Lower lobe of right lung (tissue), 2 donors: ENCODE measurements at regions not wholly inside any gene's neighbourhood (a gene's known extent, or its start where the extent isn't known, plus 50 kb on each side); places are given as distances from the start of the nearest gene placed in this dataset.

Experiments
- ATAC-seq, 2 donors: fragments of 200-7000 bp; cut with Tn5 transposase; one replicate each; pipeline ENCODE4 v1.9.1; 2020 to 2022; ENCODE audit warnings: mild to moderate bottlenecking in 2 of 2, moderate library complexity in 2 of 2
- DNase-seq: peaks from one replicate; pipeline ENCODE4 v3.0.0-alpha.2; 2020
- H3K27ac ChIP-seq: fragments of 200-600 bp; one replicate; pipeline ENCODE4 v1.8.0; 2022
- H3K27me3 ChIP-seq: fragments of 200-600 bp; one replicate; pipeline ENCODE4 v1.8.0; 2022; ENCODE audit warnings: low read depth
- H3K36me3 ChIP-seq: fragments of 200-600 bp; one replicate; pipeline ENCODE4 v1.8.0; 2022; ENCODE audit warnings: mild to moderate bottlenecking
- H3K4me1 ChIP-seq: fragments of 200-600 bp; one replicate; pipeline ENCODE4 v1.8.0; 2022
- H3K4me3 ChIP-seq: fragments of 200-600 bp; one replicate; pipeline ENCODE4 v1.8.0; 2022; ENCODE audit warnings: mild to moderate bottlenecking
- H3K9me3 ChIP-seq: fragments of 200-600 bp; one replicate; pipeline ENCODE4 v1.8.0; 2022
- intact Hi-C: fragments of 100-400 bp; cut with DNase I; formaldehyde crosslinking; loops from one replicate; pipeline ENCODE4 v1.11.0; 2022
- TF ChIP-seq, protein P1 (sequence below): fragments of 200-600 bp; IDR thresholded peaks from one replicate; pipeline ENCODE4 v1.8.0; 2022; ENCODE audit warnings: antibody characterized with exemption, mild to moderate bottlenecking
- donor health status: DM: no; HTN: yes; CAD: no; lungs with severe emphysema.

- Histone ChIP-seq H3K4me1 (peaks cover 31% of the 10 kb centered on the region), H3K4me3 (no peak overlapping the region), H3K9me3 (no peaks in the 10 kb centered on the region), H3K27me3 (no peaks in the 10 kb centered on the region), H3K27ac (peak overlapping the region; percentile 58), H3K36me3 (no peaks in the 10 kb centered on the region)
- DNase-seq: no peak
- TF ChIP-seq, protein P1, sequence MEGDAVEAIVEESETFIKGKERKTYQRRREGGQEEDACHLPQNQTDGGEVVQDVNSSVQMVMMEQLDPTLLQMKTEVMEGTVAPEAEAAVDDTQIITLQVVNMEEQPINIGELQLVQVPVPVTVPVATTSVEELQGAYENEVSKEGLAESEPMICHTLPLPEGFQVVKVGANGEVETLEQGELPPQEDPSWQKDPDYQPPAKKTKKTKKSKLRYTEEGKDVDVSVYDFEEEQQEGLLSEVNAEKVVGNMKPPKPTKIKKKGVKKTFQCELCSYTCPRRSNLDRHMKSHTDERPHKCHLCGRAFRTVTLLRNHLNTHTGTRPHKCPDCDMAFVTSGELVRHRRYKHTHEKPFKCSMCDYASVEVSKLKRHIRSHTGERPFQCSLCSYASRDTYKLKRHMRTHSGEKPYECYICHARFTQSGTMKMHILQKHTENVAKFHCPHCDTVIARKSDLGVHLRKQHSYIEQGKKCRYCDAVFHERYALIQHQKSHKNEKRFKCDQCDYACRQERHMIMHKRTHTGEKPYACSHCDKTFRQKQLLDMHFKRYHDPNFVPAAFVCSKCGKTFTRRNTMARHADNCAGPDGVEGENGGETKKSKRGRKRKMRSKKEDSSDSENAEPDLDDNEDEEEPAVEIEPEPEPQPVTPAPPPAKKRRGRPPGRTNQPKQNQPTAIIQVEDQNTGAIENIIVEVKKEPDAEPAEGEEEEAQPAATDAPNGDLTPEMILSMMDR: no peak
- peak; percentile 76 to 77 for ATAC-seq
- intact Hi-C loops: no loop called here
Measured at GRCh38 chr3:69500604-69501003, 114.7 kb upstream of the FRMD4B start.

- DNase-seq (peak; percentile 68), ATAC-seq (peak; percentile 90 to 95)
- TF ChIP-seq, protein P1: no peak
- no peaks in the 10 kb centered on the region for H3K27me3 ChIP-seq
- H3K36me3 ChIP-seq: no peaks in the 10 kb centered on the region
- H3K4me3 ChIP-seq: no peak overlapping the region
- H3K27ac ChIP-seq: peak overlapping the region; percentile 58
- no peaks in the 10 kb centered on the region for H3K9me3 ChIP-seq
- peaks cover 31% of the 10 kb centered on the region for H3K4me1 ChIP-seq
- intact Hi-C loops: no loop called here
Measured at GRCh38 chr3:69499899-69500421, 114.1 kb upstream of the FRMD4B start.

DNA sequence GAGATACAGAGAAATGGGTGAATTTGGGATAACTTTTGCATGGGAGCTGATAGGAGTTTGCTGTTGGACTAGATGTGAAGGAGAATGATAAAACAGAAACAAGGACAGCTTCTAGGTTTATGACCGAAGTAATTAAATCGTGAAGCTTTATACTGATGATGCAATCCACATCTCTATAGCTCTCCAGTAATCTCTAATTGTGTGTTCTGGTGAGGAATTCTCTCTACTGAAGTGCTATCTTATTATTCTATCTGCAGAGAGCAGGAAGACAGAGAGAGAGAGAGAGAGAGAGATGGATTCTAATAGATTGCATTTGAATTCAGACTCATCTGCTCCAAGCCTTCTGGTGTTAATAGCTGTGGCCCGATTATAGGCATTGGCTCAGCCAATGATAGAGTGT is 113.5 kb upstream of the FRMD4B start:
- DNase-seq (no peak), ATAC-seq (peak in 1 of 2 donors; percentile 16)
- intact Hi-C loops: no loop called here
- Histone ChIP-seq H3K4me1 (peaks cover 31% of the 10 kb centered on the region), H3K36me3 (no peaks in the 10 kb centered on the region), H3K27me3 (no peaks in the 10 kb centered on the region), H3K27ac (peak overlapping the region; percentile 58), H3K4me3 (no peak overlapping the region), H3K9me3 (no peaks in the 10 kb centered on the region)
- TF ChIP-seq, protein P1: no peak

GRCh38 chr3:69496856-69497255 is 111.0 kb upstream of the FRMD4B start:
- TF ChIP-seq, protein P1: no peak
- DNase-seq (no peak), ATAC-seq (no peak)
- intact Hi-C loops: no loop called here
- H3K27me3 ChIP-seq: no peaks in the 10 kb centered on the region
- no peak overlapping the region for H3K27ac ChIP-seq
- H3K9me3 ChIP-seq: no peaks in the 10 kb centered on the region
- no peaks in the 10 kb centered on the region for H3K36me3 ChIP-seq
- peaks cover 31% of the 10 kb centered on the region for H3K4me1 ChIP-seq
- H3K4me3 ChIP-seq: no peak overlapping the region

DNA sequence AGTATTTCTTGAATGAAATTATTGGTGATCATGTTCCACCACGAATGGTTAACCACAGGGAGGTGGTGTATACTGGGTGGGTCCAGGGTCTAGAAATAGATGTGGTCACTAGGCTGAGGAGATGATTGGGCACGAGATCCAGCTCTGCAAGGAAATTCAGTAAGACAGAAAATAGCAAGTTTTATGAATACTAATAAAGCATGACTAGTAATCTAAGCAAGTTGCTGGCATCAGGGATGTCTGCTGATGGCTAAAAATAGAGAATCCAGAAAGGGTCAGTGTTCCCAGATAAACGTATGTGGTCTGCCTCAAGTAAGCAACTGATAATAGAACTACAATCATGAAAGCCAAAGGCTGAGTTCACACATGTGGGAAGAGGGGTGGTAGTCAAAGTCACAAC is 108.3 kb upstream of the FRMD4B start:
- H3K36me3 ChIP-seq: no peaks in the 10 kb centered on the region
- H3K27me3 ChIP-seq: no peaks in the 10 kb centered on the region
- intact Hi-C loops: no loop called here
- H3K27ac ChIP-seq: no peak overlapping the region
- no peak overlapping the region for H3K4me3 ChIP-seq
- DNase-seq: no peak
- ATAC-seq: no peak
- peaks cover 4% of the 10 kb centered on the region for H3K4me1 ChIP-seq
- no peaks in the 10 kb centered on the region for H3K9me3 ChIP-seq
- TF ChIP-seq, protein P1: no peak

DNA sequence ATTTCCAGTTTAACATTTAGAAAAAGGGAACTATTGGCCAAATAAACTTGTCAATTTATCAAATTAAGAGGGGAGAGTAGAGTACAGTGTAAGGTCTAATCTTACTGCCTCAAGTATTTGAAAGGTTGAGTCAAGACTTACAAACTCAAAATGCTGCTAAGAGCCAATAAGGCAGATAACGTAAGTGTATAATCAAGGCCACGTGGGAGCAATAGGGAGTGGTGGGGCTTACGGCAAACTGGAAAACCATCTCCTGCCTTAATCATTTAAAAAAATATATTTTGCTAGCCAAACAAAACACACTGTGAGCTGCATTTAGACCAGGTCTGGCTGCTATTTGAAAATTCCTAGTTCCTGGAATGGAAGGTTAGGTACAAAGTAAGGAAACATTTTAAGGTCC is 107.3 kb upstream of the FRMD4B start:
- ATAC-seq (no peak), DNase-seq (no peak)
- intact Hi-C loops: no loop called here
- no peak overlapping the region for H3K4me3 ChIP-seq
- no peaks in the 10 kb centered on the region for H3K4me1 ChIP-seq
- no peak overlapping the region for H3K27ac ChIP-seq
- no peaks in the 10 kb centered on the region for H3K27me3 ChIP-seq
- TF ChIP-seq, protein P1: no peak
- no peaks in the 10 kb centered on the region for H3K9me3 ChIP-seq
- H3K36me3 ChIP-seq: no peaks in the 10 kb centered on the region
